Activated gamma-delta T cell (primary cell): ENCODE measurements at regions not wholly inside any gene's neighbourhood (a gene's known extent, or its start where the extent isn't known, plus 50 kb on each side); places are given as distances from the start of the nearest gene placed in this dataset.

Experiments used
- DNase-seq: peaks from one replicate; lab custom pipeline; 2025; lab: John Stamatoyannopoulos, UW

GRCh38 chr5:2297991-2298390 lies 415.3 kb upstream of the IRX4 start:
- no peak for DNase-seq

- no peak for DNase-seq
Observed at GRCh38 chr5:2295476-2295875, 412.8 kb upstream of the IRX4 start.

- no peak for DNase-seq
Observed at GRCh38 chr5:2293906-2294305, 411.2 kb upstream of the IRX4 start.

GRCh38 chr5:2291146-2291840 lies 408.6 kb upstream of the IRX4 start:
- no peak for DNase-seq

GRCh38 chr5:2289380-2289779 lies 406.7 kb upstream of the IRX4 start:
- no peak for DNase-seq

- no peak for DNase-seq
Observed at GRCh38 chr5:2288968-2289367, 406.2 kb upstream of the IRX4 start.

GRCh38 chr5:2288466-2288865 lies 405.7 kb upstream of the IRX4 start:
- DNase-seq = no peak

- DNase-seq = no peak
Observed at GRCh38 chr5:2286250-2286649, 403.5 kb upstream of the IRX4 start.

GRCh38 chr5:2284678-2285077 lies 402.0 kb upstream of the IRX4 start:
- DNase-seq = no peak

GRCh38 chr5:2283481-2284045 lies 400.8 kb upstream of the IRX4 start:
- no peak for DNase-seq

GRCh38 chr5:2282893-2283292 lies 400.2 kb upstream of the IRX4 start:
- no peak for DNase-seq

- DNase-seq = no peak
Observed at GRCh38 chr5:2282034-2282690, 399.4 kb upstream of the IRX4 start.

GRCh38 chr5:2281446-2281845 lies 398.7 kb upstream of the IRX4 start:
- no peak for DNase-seq

GRCh38 chr5:2280318-2280717 lies 397.6 kb upstream of the IRX4 start:
- DNase-seq = no peak

GRCh38 chr5:2278825-2279456 lies 396.2 kb upstream of the IRX4 start:
- DNase-seq = no peak

GRCh38 chr5:2277886-2278285 lies 395.2 kb upstream of the IRX4 start:
- DNase-seq = no peak

- DNase-seq = no peak
Observed at GRCh38 chr5:2276101-2276500, 393.4 kb upstream of the IRX4 start.

GRCh38 chr5:2272755-2273154 lies 390.0 kb upstream of the IRX4 start:
- DNase-seq = no peak

GRCh38 chr5:2272039-2272438 lies 389.3 kb upstream of the IRX4 start:
- no peak for DNase-seq

GRCh38 chr5:2271316-2271715 lies 388.6 kb upstream of the IRX4 start:
- DNase-seq = no peak

GRCh38 chr5:2270467-2270866 lies 387.7 kb upstream of the IRX4 start:
- DNase-seq = no peak

GRCh38 chr5:2269656-2270055 lies 386.9 kb upstream of the IRX4 start:
- no peak for DNase-seq

GRCh38 chr5:2267991-2268390 lies 385.3 kb upstream of the IRX4 start:
- no peak for DNase-seq
